ENCODE measurements at regions not wholly inside any gene's neighbourhood (a gene's known extent, or its start where the extent isn't known, plus 50 kb on each side); places are given as distances from the start of the nearest gene placed in this dataset.
"Not testable (repeated sequence)": the region's sequence is repeated elsewhere in the genome, so short reads cannot be mapped to it uniquely, and the experiment has no call there.

DNA sequence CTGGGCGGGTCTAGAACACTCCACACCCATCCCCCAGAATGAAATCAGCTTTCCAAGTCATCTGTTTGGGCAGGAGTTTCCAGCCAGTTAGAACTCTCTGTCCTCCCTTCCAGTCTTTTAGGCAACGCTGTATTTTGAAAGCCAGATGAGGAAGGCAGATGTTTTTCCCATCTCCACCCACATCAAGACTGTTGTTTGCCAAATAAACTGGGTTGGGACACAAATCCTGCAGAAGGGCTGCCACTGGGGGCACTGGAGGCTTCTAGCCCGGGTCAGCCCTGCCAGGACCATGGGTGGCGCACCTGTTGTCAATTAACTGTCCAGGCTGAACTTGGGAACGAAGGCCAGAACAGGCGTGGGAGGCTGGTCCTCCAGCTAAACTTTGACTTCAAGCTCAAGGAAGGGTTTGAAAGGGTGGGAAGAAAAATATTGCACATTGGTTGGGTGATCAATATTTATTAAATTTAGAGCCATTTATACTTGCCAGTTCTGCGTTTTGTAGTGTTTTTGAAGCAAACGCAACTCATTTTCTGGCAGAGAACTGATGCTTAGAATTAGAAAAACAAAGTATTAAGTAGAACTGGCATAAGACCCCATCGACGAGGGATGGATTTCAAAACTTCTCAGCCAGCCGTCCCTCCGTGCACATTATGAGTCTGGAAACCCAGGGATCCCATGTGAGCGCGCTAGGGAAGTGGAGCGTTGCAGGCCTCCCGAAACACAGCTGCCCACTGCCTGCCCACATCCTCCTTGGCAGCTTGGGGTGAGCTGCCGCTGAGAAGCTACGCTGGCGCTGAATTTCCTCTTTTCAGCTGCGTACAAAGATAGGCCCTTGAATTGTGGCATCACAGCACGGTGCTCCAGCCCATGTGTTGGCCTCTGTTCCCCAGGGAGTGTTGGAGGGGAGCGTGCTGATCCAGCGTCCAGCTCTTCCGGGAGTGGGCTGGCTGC, 297.4 kb downstream of the QKI start:
- DNase-seq (ENCODE audit: low spot score): peak; percentile 61

- peak; percentile 69 for DNase-seq (ENCODE audit: low spot score)
These were observed 296.3 kb downstream of the QKI start for GRCh38 chr6:163710532-163711470.

GRCh38 chr6:163709693-163710092, 295.2 kb downstream of the QKI start:
- DNase-seq (ENCODE audit: low spot score): no peak

DNA sequence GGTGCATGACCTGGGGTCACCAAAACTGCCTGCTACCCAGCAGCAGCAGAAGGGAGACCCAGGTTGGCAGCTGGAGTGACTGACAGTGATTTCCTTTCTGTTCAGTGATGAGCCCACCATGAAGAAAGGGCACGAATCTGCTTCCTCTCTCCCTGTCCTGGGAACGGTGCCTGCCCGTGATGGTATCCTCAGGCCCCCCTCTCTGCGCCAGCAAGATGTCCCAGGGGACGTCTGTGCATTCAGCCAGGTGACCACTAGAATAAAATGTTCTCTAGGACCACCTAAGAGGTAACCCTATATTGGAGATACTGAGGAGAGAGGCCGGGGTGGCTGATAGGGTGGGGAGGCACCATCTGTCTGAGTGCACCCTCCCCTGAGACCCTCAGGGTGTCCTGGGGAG, 294.7 kb downstream of the QKI start:
- DNase-seq (ENCODE audit: low spot score): no peak

DNA sequence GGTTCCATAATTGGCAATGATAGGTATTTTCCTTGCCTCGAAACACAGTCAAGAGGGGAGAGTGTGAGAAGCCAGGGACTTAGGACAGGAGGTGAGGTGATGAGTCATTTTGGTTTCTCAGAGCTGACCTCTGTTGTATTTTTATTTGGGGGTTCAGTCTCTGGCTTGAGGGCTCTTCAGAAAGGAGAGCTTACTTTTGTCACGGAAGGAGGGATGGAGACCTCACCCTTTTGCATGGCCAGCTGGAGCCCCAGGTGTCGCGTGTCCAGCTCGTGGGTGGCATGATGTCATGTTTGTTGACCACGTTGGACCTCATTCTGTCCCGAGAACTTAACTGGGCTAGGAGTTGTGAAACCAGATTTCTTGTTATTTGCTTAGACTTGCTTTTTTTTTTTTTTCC, 293.9 kb downstream of the QKI start:
- no peak for DNase-seq (ENCODE audit: low spot score)

GRCh38 chr6:163707387-163708355, 293.2 kb downstream of the QKI start:
- DNase-seq (ENCODE audit: low spot score): no peak

- DNase-seq (ENCODE audit: low spot score): no peak
These were observed 292.1 kb downstream of the QKI start for GRCh38 chr6:163706500-163707087.

DNA sequence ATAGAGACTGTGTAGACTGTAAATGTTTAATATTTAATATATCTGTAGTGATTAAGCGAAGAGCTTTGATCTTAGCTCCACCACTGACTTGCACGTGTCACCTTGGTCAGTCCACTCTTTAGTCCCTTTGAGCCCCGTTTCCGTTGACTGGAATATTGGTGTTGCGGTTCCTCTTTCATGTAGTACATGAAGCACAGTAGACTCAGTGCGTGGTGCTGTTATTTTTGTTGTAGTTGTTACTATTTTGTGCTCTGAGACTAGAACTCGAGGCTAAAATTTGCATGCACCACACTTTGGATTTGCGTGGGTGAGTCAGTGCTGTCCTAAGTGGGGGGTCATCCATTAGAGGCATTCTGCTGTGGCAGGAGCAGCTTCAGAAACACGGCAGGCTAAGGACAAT, 291.4 kb downstream of the QKI start:
- no peak for DNase-seq (ENCODE audit: low spot score)

GRCh38 chr6:163702736-163703135, 288.2 kb downstream of the QKI start:
- DNase-seq (ENCODE audit: low spot score): no peak

DNA sequence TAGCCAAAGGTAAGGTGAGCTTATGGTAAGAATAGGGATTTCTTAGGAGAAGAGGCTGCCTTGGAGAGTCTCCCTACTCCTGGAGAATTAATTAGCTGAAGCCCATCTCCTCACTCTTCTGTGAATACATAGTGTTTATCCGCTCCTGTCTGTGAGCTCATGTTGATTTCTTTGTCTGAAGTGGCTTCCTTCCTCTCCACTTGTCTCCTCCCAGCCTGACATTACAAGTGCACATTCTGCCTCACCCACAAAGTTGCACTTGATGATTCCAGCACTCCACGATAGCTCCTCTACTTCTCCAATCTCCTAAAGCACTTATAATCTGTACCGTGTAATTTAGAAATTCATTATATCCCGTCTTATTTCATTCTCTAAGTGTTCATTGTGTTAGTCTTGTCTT, 287.2 kb downstream of the QKI start:
- no peak for DNase-seq (ENCODE audit: low spot score)

DNA sequence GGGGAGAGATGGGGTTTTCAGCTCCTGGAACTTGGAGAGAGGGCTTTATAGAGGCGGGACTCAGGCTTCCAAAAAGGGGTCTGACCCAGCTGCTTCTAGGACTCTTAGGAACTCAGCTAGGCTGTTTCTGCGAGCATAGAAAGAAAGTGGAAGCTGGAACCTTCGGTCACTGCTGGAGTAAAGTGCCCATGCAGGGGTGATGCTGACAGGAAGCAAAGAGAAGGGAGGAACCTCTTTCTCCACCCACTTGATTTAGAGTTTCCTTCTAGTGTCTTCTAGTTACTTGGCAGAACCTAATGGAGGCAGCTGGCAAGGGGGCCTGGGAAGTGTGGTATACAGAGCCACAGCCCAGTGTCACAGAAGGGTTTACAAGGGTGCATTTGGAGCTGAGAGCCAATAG, 283.6 kb downstream of the QKI start:
- DNase-seq (ENCODE audit: low spot score): no peak

- DNase-seq (ENCODE audit: low spot score): not testable (repeated sequence)
These were observed 281.8 kb downstream of the QKI start for GRCh38 chr6:163696311-163696710.

- DNase-seq (ENCODE audit: low spot score): peak; percentile 61
These were observed 280.9 kb downstream of the QKI start for GRCh38 chr6:163695414-163695864.

DNA sequence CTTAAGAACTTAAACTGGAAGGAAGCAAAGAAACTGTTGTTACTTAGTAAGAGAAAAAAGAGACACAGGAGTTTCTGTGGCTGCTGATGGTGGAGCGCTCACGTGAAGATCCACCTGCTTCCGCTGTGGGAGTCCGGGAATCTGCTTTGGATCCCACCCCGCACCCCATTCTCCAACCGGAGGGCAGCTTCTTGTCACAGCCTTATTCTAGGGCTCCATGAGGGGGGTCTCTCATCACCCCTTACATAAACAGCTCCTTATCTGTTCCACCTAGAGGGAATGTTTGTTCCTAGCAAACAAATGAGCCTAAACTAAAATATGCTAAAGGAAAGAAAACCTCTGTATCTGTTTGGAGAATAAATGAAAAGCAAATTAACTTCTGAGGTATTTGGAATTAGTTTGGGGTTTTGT, 280.5 kb downstream of the QKI start:
- no peak for DNase-seq (ENCODE audit: low spot score)

DNA sequence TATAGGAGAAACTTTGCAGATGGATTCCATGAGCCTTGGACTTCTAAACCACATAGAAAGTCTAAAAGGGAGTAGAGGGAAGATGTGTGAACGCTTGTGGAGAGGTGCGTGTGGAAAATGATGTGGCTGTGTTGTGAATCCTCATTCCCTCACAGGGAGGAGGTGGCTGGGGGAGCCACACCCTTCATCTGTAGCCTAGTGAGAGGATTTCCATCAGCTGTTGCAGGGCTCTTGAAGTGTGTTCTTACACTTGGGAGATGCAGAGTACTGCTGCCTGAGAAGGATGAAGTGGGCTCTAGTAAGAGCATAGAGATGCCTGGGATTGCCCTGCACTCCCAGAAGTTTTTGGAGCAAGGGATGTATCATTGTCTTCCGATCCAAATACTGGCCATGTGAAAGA, 279.6 kb downstream of the QKI start:
- no peak for DNase-seq (ENCODE audit: low spot score)

DNA sequence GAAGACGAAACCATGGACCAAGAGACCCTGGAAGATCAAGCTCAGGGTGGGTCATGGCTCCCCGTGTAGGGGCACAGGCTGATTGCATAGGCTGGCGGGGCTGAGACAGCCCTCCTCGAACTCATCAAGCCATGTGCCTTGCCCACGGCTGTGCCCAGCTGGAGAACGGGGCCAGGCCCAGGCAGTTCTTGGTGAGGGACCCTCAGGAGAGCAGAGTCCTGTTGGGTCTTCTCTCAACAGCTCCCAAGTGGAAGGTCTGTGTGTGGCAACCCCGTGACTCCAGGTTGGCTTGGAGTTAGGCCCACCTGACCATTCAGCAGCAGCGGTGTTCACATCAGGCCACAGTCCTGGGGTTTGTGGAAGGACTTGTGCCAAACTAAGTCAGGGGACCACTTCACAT, 276.5 kb downstream of the QKI start:
- DNase-seq (ENCODE audit: low spot score): no peak

DNA sequence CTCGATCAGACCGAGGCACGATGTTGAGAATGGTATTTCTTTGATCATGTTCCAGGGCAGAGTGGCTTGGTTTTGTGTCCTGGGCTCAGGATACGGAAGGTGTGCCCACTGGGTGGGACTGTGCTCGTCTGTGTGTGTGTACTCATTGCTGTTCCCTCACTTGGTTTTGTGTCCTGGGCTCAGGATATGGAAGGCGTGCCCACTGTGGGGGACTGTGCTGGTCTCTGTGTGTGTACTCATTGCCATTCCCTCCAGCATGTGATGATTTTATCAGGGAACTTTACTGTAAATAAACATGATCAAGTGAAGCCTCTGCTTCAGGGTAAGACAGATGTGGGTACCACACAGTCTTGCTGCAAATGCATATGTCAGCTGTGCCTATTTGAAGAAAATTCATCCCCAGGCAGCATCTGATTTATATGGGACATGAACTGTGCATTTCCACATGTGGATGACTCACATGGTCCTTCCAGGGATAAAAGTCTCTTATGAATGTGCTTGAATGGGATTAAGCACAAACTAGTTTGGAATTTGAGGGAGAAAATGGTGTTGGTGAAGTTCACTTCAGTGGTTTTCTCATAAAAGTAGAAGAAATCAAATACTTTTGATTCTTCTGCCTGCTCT, 274.3 kb downstream of the QKI start:
- peak; percentile 73 for DNase-seq (ENCODE audit: low spot score)

DNA sequence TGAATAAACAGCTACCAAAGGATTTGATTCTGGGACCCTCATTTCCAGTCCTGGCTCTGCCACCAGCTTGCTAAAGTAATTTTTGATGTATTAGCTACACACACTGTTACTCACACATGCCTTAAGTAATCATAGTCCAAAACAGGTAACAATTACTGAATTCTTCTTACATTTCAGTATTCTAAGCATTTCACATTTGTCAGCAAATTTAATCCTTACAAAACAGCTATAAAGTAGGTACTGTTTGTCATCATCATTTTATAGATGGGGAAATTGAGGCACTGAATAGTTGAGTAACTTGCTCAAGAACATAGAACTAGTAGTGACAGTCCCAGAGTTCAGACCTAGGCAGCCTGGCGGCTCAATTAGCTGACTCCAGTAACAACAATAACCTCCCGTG, 272.6 kb downstream of the QKI start:
- DNase-seq (ENCODE audit: low spot score): no peak

- DNase-seq (ENCODE audit: low spot score): no peak
These were observed 271.8 kb downstream of the QKI start for GRCh38 chr6:163686301-163686700.

GRCh38 chr6:163683105-163683622, 268.6 kb downstream of the QKI start:
- no peak for DNase-seq (ENCODE audit: low spot score)

Data from umbilical cord (tissue), 1 donor.